MM.1S (cell line): ENCODE measurements at regions not wholly inside any gene's neighbourhood (a gene's known extent, or its start where the extent isn't known, plus 50 kb on each side); places are given as distances from the start of the nearest gene placed in this dataset.

ENCODE experiments used
- DNase-seq: peaks from one replicate; pipeline ENCODE4 v3.0.0-alpha.2; 2015
- H2AFZ ChIP-seq: fragments of 300-600 bp; sonication (generic); 2 replicates; pipeline ENCODE4 v1.6.0; 2016; ENCODE audit warnings: antibody characterized with exemption, low read length
- H3F3A ChIP-seq: fragments of 300-600 bp; sonication (generic); 2 replicates; pipeline ENCODE4 v1.6.1; 2016; ENCODE audit warnings: mild to moderate bottlenecking, antibody characterized with exemption, low read length, moderate library complexity, mixed read lengths; ENCODE audit not compliant: insufficient read depth
- H3K27ac ChIP-seq: fragments of 300-600 bp; sonication (generic); 2 replicates; pipeline ENCODE4 v1.5.1; 2016; ENCODE audit warnings: mild to moderate bottlenecking, low read length
- H3K27me3 ChIP-seq: fragments of 300-600 bp; sonication (generic); replicated peaks from 2 replicates; pipeline ENCODE4 v1.6.0; 2016; ENCODE audit warnings: low read length; ENCODE audit not compliant: insufficient read depth
- H3K36me3 ChIP-seq: fragments of 300-600 bp; sonication (generic); replicated peaks from 2 replicates; pipeline ENCODE4 v1.6.1; 2016; ENCODE audit warnings: mild to moderate bottlenecking, low read length, mixed read lengths; ENCODE audit not compliant: insufficient read depth
- H3K4me1 ChIP-seq: fragments of 300-600 bp; sonication (generic); 2 replicates; pipeline ENCODE4 v1.6.1; 2016; ENCODE audit warnings: low read length, mixed read lengths
- H3K4me2 ChIP-seq: fragments of 300-600 bp; sonication (generic); 2 replicates; pipeline ENCODE4 v1.6.0; 2016; ENCODE audit warnings: low read depth, low read length
- H3K4me3 ChIP-seq: fragments of 300-600 bp; sonication (generic); 2 replicates; pipeline ENCODE4 v1.5.1; 2016; ENCODE audit warnings: low read length, mixed read lengths
- H3K79me2 ChIP-seq: fragments of 300-600 bp; sonication (generic); 2 replicates; pipeline ENCODE4 v1.6.1; 2016; ENCODE audit warnings: mixed run types, low read length, mixed read lengths
- H3K9ac ChIP-seq: fragments of 300-600 bp; sonication (generic); 2 replicates; pipeline ENCODE4 v1.6.1; 2016; ENCODE audit warnings: low read length, mixed read lengths
- H3K9me2 ChIP-seq: fragments of 300-600 bp; sonication (generic); replicated peaks from 2 replicates; pipeline ENCODE4 v1.6.1; 2016; ENCODE audit warnings: mild to moderate bottlenecking, low read length, mixed read lengths; ENCODE audit not compliant: insufficient read depth
- H3K9me3 ChIP-seq: fragments of 300-600 bp; sonication (generic); replicated peaks from 2 replicates; pipeline ENCODE4 v1.6.1; 2016; ENCODE audit warnings: mild to moderate bottlenecking, low read length, mixed read lengths; ENCODE audit not compliant: insufficient read depth
- H4K20me1 ChIP-seq: fragments of 300-600 bp; sonication (generic); 2 replicates; pipeline ENCODE4 v1.6.1; 2016; ENCODE audit warnings: mild to moderate bottlenecking, low read length, moderate library complexity, mixed read lengths; ENCODE audit not compliant: insufficient read depth
- EZH2 ChIP-seq: fragments of 300-600 bp; sonication (generic); optimal IDR thresholded peaks from 2 replicates; pipeline ENCODE3; 2017; ENCODE audit warnings: low read depth, mild to moderate bottlenecking, antibody characterized with exemption, low read length, mixed read lengths
- EZH2phosphoT487 ChIP-seq: fragments of 300-600 bp; sonication (generic); IDR thresholded peaks from 2 replicates; pipeline ENCODE4 v1.6.1; 2018; ENCODE audit warnings: antibody characterized with exemption, low read length
- TF ChIP-seq, protein P1 (sequence below): fragments of 300-600 bp; sonication (generic); IDR thresholded peaks from 2 replicates; pipeline ENCODE4 v1.5.1; 2016; ENCODE audit warnings: antibody characterized with exemption, low read length, mixed read lengths

DNA sequence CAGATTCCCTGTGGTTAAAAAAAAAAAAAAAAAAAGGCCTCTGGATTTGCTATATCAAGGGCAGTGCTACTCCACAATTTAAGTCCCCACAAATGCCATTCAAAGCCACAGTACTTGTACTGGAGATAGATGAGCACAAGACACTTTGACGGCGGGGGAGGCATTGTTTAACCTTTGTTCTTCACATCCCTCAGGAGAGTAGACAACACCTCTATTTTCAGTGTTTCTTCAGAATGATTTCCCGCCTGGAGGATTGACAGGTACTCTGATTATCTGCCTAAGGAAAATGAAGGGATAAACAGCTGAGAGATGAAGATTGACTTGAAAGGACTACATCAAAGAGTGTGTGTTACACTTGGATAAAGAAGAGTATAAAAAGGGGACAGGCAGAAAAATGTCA, 58.7 kb downstream of the OTOL1 start:
- no peak for TF ChIP-seq EZH2phosphoT487
- TF ChIP-seq, protein P1, sequence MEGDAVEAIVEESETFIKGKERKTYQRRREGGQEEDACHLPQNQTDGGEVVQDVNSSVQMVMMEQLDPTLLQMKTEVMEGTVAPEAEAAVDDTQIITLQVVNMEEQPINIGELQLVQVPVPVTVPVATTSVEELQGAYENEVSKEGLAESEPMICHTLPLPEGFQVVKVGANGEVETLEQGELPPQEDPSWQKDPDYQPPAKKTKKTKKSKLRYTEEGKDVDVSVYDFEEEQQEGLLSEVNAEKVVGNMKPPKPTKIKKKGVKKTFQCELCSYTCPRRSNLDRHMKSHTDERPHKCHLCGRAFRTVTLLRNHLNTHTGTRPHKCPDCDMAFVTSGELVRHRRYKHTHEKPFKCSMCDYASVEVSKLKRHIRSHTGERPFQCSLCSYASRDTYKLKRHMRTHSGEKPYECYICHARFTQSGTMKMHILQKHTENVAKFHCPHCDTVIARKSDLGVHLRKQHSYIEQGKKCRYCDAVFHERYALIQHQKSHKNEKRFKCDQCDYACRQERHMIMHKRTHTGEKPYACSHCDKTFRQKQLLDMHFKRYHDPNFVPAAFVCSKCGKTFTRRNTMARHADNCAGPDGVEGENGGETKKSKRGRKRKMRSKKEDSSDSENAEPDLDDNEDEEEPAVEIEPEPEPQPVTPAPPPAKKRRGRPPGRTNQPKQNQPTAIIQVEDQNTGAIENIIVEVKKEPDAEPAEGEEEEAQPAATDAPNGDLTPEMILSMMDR: no peak
- TF ChIP-seq EZH2: no peak
- no peak for DNase-seq
- Histone ChIP-seq H3K27me3 (no peaks in the 10 kb centered on the region), H4K20me1 (no peaks in the 10 kb centered on the region), H2AFZ (no peak overlapping the region), H3K9ac (no peak overlapping the region), H3K4me3 (no peak overlapping the region), H3K4me2 (no peak overlapping the region), H3K4me1 (peaks cover 47% of the 10 kb centered on the region), H3K79me2 (no peaks in the 10 kb centered on the region), H3K36me3 (no peaks in the 10 kb centered on the region), H3K27ac (no peak overlapping the region), H3K9me2 (no peaks in the 10 kb centered on the region), H3F3A (peaks cover 22% of the 10 kb centered on the region), H3K9me3 (no peaks in the 10 kb centered on the region)

DNA sequence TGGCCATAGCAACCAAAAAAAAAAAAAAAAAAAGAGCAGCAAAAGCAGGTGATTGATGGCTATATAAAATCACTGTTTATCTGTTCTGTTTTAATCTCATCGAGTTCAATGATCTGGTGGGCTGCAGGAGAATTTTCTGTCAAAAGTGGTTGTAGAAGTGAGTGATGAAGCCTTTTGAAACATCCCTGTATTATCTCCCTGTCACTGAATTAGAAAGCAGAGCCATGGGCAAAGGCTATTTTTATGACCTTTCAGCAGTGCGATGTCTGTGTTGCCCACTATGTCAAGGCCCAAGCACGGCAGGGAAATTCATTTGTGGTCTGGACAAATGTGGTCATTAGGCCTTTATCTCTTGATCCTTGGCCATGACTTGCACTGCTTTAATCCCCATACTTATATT, 59.9 kb downstream of the OTOL1 start:
- Histone ChIP-seq H2AFZ (peak overlapping the region; percentile 18), H4K20me1 (no peaks in the 10 kb centered on the region), H3K4me2 (peak overlapping the region; percentile 48), H3K4me1 (peaks cover 50% of the 10 kb centered on the region), H3K36me3 (no peaks in the 10 kb centered on the region), H3K79me2 (no peaks in the 10 kb centered on the region), H3K9ac (no peak overlapping the region), H3K9me2 (no peaks in the 10 kb centered on the region), H3K9me3 (no peaks in the 10 kb centered on the region), H3F3A (peaks cover 22% of the 10 kb centered on the region), H3K27me3 (no peaks in the 10 kb centered on the region), H3K27ac (peak overlapping the region; percentile 52), H3K4me3 (no peak overlapping the region)
- TF ChIP-seq, protein P1: no peak
- TF ChIP-seq EZH2: no peak
- DNase-seq: peak; percentile 49

DNA sequence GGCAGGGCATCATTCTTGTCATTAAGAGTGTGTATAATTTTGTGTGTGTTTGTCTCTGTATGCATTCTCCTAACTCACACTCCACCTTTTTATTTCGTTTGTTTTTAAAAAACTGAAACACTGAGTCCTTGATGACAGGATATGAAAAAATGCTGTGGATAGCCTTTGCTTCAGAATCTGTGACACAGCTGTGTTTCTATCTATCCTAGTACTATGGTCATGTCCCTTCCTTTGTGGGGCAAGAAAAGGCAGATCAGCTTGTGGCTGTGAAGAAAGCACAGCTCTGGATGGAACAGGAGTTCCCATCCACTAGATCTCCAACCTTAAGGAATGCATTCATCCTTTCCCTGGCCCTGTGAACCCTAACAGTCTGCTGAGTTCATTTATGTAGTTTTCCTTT, 60.3 kb downstream of the OTOL1 start:
- Histone ChIP-seq H3K4me3 (no peak overlapping the region), H4K20me1 (no peaks in the 10 kb centered on the region), H3K9ac (no peak overlapping the region), H3K4me1 (peaks cover 50% of the 10 kb centered on the region), H3K27me3 (no peaks in the 10 kb centered on the region), H3K9me3 (no peaks in the 10 kb centered on the region), H3K4me2 (peak overlapping the region; percentile 48), H3K9me2 (no peaks in the 10 kb centered on the region), H3K79me2 (no peaks in the 10 kb centered on the region), H3K27ac (peak overlapping the region; percentile 52), H3F3A (peaks cover 22% of the 10 kb centered on the region), H3K36me3 (no peaks in the 10 kb centered on the region), H2AFZ (peak overlapping the region; percentile 18)
- TF ChIP-seq, protein P1: no peak
- TF ChIP-seq EZH2phosphoT487: no peak
- peak; percentile 68 for DNase-seq
